Kidney (tissue), 13 donors: ENCODE measurements at regions not wholly inside any gene's neighbourhood (a gene's known extent, or its start where the extent isn't known, plus 50 kb on each side); places are given as distances from the start of the nearest gene placed in this dataset.

Experiments
- DNase-seq, 5 donors: peaks; one replicate each; pipeline ENCODE4 v3.0.0-alpha.2; 2013 to 2020
- FAIRE-seq: peaks from 2 replicates; lab custom pipeline; 2012; peaks lifted over from hg19 to GRCh38; lab: Jason Lieb, UNC
- H3K27ac ChIP-seq, 2 donors: one replicate each; pipeline ENCODE4 v1.7.0; 2013; ENCODE audit warnings: low read depth in 2 of 2, low read length in 2 of 2, inconsistent platforms in 1 of 2
- H3K27me3 ChIP-seq: one replicate; pipeline ENCODE4 v1.7.1; 2013; ENCODE audit warnings: low read length, inconsistent platforms; ENCODE audit not compliant: control insufficient read depth, insufficient read depth
- H3K36me3 ChIP-seq, 3 donors: one replicate each; pipeline versions ENCODE4 v1.7.0 to v1.7.1; 2013; ENCODE audit warnings: low read length in 3 of 3, control low read depth in 1 of 3, inconsistent platforms in 1 of 3; ENCODE audit not compliant: insufficient read depth in 3 of 3, control insufficient read depth in 2 of 3
- H3K4me1 ChIP-seq, 3 donors: one replicate each; pipeline versions ENCODE4 v1.7.0 to v1.7.1; 2013; ENCODE audit warnings: low read length in 3 of 3, inconsistent platforms in 1 of 3, low read depth in 1 of 3; ENCODE audit not compliant: control insufficient read depth in 2 of 3, insufficient read depth in 2 of 3
- H3K4me3 ChIP-seq, 3 donors: one replicate each; pipeline versions ENCODE4 v1.7.0 to v1.8.1; 2013; ENCODE audit warnings: low read length in 3 of 3, control low read depth in 1 of 3, inconsistent platforms in 1 of 3
- H3K9ac ChIP-seq, 3 donors: one replicate each; pipeline versions ENCODE4 v1.7.0 to v1.7.1; 2013; ENCODE audit warnings: low read length in 3 of 3, control low read depth in 1 of 3, inconsistent platforms in 1 of 3
- H3K9me3 ChIP-seq, 3 donors: one replicate each; pipeline versions ENCODE4 v1.7.0 to v1.7.1; 2013; ENCODE audit warnings: low read length in 3 of 3, control low read depth in 1 of 3, inconsistent platforms in 1 of 3; ENCODE audit not compliant: control insufficient read depth in 2 of 3, insufficient read depth in 1 of 3
- intact Hi-C: fragments of 100-400 bp; cut with DNase I; formaldehyde crosslinking; loops from one replicate; pipeline ENCODE4 v1.11.1; 2022
- TF ChIP-seq, protein P1 (sequence below): IDR thresholded peaks from 3 replicates; pipeline ENCODE4 v1.5.1; 2012; ENCODE audit warnings: mild to moderate bottlenecking, moderate library complexity, borderline replicate concordance; ENCODE audit not compliant: insufficient read depth; ENCODE audit errors: extremely low read depth
- donor health status: control.
- donor health status: control.
- donor health status: control.
- donor health status: control.
- donor health status: control.
- donor health status: DM: yes; HTN: yes; CAD: no.
- donor health status: Normal renal cell carcinoma (clear cell type).

DNA sequence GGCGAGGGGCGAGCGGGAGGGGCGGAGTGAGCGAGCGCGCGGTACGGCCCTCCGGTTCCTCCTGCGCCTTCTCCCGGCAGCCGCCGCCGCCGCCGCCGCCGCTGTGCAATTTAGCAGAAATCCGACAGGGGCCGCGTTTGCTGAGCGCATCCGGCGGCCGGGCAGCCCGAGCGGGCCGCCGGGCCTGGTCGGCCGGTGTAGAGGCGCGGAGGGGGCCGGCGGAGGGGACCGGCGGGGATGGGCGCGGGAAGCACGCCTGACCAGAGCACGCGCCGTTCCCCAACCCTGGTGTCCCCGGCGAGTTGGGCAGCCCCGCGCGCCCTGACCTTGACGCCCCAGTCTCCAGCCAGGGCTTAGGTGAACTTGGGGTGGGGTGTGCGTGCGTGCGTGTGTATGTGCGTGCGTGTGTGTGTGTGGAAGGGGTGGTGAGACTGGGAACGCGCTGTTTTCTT, 144.5 kb upstream of the ZNF536 start:
- Histone ChIP-seq H3K36me3 (no peaks in the 10 kb centered on the region), H3K27ac (no peak overlapping the region), H3K9ac (no peak overlapping the region), H3K4me3 (peak overlapping the region; percentile 2 to 58 (median 49)), H3K4me1 (peaks cover 0 to 2% (median 0%) of the 10 kb centered on the region in 3 donors), H3K9me3 (no peaks in the 10 kb centered on the region), H3K27me3 (peaks cover 25% of the 10 kb centered on the region)
- intact Hi-C loops = no loop called here
- TF ChIP-seq, protein P1, sequence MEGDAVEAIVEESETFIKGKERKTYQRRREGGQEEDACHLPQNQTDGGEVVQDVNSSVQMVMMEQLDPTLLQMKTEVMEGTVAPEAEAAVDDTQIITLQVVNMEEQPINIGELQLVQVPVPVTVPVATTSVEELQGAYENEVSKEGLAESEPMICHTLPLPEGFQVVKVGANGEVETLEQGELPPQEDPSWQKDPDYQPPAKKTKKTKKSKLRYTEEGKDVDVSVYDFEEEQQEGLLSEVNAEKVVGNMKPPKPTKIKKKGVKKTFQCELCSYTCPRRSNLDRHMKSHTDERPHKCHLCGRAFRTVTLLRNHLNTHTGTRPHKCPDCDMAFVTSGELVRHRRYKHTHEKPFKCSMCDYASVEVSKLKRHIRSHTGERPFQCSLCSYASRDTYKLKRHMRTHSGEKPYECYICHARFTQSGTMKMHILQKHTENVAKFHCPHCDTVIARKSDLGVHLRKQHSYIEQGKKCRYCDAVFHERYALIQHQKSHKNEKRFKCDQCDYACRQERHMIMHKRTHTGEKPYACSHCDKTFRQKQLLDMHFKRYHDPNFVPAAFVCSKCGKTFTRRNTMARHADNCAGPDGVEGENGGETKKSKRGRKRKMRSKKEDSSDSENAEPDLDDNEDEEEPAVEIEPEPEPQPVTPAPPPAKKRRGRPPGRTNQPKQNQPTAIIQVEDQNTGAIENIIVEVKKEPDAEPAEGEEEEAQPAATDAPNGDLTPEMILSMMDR = peak; percentile 52
- FAIRE-seq (no peak), DNase-seq (peak in 4 of 5 donors; percentile 84 to 91 (median 86))

DNA sequence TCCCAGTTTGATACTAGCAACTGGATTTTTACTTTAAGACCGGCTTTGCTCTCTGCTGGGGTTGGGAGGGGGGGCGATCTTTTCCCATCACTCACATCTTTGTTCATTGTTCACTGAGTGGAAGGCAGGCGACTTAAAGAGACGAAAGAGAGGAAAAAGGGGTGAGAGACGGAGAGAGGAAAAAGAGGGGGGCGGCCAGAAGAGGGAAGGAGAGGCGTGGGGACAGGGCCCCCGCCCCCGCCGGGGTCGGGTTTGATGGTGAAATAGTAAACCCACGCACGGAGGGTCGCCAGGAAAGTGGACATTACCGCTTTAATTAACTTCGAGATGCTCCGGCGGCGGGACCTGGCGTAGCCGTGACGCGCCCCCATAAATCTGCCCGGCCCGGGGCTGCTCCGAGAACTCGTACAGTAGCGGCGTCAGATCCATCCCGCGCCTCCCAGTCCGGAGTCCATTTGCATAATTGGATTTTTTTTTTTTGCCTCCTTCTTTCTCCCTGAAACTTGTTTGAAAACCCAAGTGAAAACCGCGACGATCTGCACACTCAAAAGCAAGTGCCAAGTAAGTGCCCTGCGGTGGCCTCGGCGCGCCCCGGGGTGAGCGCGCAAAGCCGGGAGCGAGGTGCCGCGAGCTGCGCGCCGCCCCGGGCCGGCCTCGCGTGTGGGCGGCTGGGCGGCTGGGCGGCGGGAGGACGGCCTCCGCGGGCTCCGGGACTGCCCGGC, 143.9 kb upstream of the ZNF536 start:
- no peaks in the 10 kb centered on the region for H3K9me3 ChIP-seq
- no peak overlapping the region for H3K9ac ChIP-seq
- H3K4me3 ChIP-seq = peak overlapping the region in 1 of 3 donors; percentile 58
- DNase-seq (peak in 4 of 5 donors; percentile 56 to 79 (median 65)), FAIRE-seq (no peak)
- TF ChIP-seq, protein P1 = no peak
- peaks cover 0 to 2% (median 0%) of the 10 kb centered on the region in 3 donors for H3K4me1 ChIP-seq
- H3K36me3 ChIP-seq = no peaks in the 10 kb centered on the region
- H3K27ac ChIP-seq = no peak overlapping the region
- H3K27me3 ChIP-seq = peaks cover 21% of the 10 kb centered on the region
- intact Hi-C loops = no loop called here

DNA sequence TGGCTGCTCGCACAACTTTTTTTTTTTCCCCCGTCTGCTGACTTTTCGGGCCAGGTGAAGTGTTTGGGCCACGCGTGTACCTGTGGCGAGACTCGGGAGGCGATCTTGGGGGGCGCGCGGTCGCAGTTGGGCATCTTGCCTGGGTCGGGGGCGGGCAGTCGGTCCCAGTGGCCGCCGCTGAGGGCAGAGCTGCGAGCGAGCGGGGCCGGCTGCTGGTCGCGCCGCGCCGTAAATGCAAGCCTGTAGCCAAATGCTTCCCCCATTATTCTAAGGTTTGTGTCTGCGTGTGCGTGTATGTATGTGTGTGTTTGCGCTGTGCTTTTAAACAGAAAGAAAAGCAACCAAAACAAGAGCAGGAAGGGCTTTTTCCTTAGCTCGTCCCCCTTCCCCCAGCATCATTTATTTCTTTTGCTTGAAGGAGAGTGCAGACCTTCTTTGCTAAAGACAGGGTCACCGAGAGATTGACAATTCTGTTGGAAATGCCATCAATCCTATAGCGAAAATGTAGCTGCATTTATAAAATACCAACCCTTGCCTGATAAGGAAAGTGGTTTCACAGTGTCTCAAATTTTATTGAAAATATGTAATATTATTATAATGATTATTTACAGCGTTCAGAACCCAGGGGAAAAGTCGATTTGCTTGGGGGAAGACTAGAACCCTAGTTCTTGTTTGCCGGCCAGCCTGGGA, 143.2 kb upstream of the ZNF536 start:
- Histone ChIP-seq H3K4me3 (peak overlapping the region in 1 of 3 donors; percentile 42), H3K36me3 (no peaks in the 10 kb centered on the region), H3K27ac (no peak overlapping the region), H3K9ac (no peak overlapping the region), H3K4me1 (peaks cover 0 to 2% (median 0%) of the 10 kb centered on the region in 3 donors), H3K27me3 (peaks cover 16% of the 10 kb centered on the region), H3K9me3 (no peaks in the 10 kb centered on the region)
- FAIRE-seq = no peak
- intact Hi-C loops = no loop called here
- TF ChIP-seq, protein P1 = no peak
- DNase-seq = peak in 3 of 5 donors; percentile 51 to 66 (median 57)
